HG03521 (cell line): ENCODE measurements at regions not wholly inside any gene's neighbourhood (a gene's known extent, or its start where the extent isn't known, plus 50 kb on each side); places are given as distances from the start of the nearest gene placed in this dataset.

Experiments used
- ATAC-seq: cut with Tn5 transposase; IDR thresholded peaks from one replicate; pipeline ENCODE4 v1.9.1; 2021; ENCODE audit warnings: mild to moderate bottlenecking, moderate library complexity; ENCODE audit not compliant: unreplicated experiment

DNA sequence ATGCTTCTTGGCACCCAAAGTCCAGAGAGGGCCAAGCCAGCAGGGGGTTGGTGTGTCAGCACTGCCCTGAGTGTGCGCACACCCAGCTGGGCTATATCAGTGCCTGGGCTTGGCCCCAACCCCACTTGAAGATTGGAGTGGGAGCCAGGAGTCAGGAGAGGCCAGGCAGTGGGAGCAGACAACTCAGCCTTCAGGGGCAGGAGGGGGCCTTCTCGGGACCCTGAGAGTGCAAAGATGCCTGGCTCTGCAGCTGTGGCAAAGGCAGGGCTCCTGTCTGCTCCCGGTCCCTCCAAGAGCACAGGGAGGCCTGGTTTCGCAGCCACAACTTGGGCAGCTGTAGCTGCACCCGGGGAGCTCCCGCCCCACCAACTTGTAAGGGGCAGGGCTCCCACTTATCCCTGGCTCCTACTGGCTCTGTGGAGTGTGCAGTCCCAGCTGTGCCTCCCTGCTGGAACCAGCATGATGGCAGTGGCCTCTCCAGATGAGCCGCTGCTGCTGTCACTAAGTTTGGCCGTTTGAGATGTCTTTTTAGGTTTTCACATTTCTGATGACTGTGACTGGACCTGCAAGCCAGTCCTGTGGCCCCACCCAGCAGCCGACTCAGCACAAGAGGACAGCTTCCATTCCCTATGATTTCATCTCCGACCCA is 148.8 kb upstream of the HS6ST1 start:
- no peak for ATAC-seq

GRCh38 chr2:128468186-128468920 is 149.7 kb upstream of the HS6ST1 start:
- ATAC-seq: no peak

GRCh38 chr2:128469203-128469602 is 150.5 kb upstream of the HS6ST1 start:
- no peak for ATAC-seq

- no peak for ATAC-seq
Measured at GRCh38 chr2:128469875-128470274, 151.2 kb upstream of the HS6ST1 start.

- peak; percentile 34 for ATAC-seq
Measured at GRCh38 chr2:128472789-128473174, 154.1 kb upstream of the HS6ST1 start.

DNA sequence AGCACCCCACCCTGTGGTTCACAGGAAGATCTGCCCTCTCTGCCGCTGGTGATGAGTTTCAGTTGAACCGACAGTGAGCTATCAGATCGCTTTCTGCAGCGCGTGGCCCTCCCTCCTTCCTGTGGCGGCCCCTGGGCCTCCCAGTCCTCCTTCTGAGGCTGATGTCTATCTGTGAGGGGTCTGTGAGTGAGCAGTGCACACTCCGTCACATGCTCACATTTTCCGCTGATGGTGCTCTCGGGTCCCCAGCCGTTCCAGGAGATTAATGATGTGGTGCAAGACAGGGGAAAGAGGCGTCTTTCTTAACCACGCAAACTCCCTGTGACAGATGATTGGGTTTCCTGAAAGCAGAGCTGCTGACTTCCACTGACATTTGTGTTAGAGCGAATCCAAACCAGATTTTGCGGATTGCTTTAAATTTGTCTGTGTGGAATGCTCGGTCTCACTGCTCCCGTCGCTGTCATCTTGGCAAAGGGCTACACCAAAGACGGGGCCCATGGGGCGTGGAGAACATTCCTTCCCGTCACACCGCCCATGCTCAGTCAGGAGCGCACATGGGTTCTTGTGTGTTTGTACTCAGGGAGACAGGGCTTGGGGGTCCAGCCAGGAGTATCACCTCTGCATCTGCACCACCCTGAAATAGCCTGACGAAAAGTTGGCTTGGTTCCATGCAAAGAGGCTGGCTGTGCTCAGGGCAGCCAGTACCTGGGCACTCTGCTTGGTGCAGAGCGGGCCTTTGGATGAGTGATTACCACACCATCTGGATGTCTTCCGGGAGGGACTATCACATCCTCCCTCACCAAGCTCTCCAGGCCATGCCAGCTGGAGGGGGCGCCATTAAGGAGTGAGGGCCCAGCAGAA is 154.7 kb upstream of the HS6ST1 start:
- peak; percentile 74 for ATAC-seq

DNA sequence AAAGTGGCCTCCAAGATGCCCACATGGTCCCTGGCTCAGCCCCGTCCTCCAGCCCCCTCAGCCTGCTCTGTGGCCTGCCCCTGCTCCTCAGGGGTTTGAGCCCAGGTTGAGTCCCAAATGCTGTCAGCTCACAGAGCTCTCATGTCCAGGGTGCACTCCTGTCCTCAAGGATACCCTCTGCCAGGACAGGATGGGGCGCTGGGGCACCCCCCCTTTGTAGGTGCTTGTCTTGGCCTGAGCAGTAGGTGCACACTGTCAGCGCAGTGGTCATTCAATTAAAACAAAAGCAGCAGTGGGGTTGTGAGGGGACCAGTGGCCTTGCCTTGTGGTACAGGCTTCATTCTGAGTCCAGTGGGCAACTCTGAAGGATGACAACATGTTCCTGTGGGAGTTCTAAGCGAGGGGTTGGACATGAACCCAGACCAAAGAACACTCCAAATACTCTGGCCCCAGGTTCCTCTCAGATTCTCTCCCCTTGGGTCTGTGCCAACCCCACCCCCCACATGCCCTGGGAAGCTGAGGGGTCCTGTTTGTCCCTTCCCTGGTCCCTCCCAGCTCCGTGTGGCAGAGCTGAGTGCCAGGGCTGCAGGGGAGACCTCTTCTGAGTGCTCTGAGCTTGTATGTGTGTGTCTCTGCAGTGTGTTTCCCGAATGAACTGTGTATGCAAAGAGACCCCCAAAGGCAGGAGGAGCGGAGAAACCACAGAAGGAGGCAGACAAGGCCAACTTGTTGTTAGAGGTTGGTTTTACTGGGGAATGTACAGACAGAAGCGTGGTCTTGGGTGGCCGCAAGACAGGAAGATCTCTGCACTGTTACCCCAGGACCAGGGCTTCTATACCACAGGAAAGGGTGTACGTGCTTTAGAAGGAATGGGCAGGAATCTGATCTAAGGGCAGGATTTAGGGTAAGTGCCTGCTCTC is 155.6 kb upstream of the HS6ST1 start:
- ATAC-seq: no peak

DNA sequence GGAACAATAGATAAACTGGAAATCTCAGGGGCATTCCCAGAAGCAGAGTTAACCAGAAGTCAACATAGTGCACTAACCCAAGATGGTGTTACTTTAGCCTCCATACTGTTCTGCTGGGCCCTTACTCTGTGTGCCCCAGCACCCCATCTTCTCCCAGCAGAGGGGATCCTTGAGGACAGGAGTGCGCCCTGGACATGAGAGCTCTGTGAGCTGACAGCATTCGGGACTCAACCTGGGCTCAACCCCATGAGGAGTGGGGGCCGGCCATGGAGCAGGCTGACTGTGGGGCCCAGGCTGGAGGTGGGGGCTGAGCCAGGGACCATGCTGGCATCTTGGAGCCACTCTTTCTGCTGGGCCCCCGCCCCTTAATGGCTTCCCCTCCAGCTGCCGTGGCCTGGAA is 156.3 kb upstream of the HS6ST1 start:
- ATAC-seq: no peak

DNA sequence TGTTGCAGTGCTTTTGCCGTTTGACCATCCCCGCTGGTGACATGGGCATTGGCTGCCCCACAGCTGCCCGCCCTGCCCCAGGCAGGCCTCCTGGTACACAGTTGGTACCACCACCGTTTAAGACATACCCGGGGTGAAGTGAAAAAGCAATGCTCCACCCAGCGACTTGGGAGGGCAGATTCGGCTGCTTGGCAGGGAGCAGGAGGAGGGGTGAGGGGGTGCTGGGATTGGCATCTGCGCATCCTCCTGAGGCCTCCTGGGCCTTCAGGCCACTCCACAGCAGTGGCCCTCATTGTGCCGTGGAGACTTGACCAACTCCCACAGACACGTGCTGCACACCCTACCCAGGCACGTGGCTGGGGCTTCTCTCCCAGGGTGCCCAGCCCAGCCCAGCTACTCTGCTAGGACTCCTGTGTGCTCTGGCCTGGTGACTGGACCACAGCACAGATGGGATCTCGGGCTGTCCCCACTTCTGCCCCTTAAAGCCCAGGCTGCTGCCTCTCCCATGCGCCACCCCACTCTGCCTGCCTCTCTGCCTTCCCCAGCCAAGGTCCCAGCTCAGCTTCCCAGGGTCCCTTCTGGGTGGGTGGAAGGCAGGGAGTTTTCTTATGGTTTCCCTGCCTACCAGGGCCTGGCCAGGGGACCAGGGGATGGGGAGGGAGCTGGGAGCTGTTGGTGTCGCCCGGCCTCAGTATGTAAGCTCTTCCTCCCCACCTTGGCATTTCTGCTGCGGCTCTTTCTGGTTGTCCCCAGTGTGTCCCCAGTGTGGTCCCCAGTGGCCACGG is 157.0 kb upstream of the HS6ST1 start:
- ATAC-seq: no peak

- no peak for ATAC-seq
Measured at GRCh38 chr2:128477026-128477820, 158.6 kb upstream of the HS6ST1 start.

DNA sequence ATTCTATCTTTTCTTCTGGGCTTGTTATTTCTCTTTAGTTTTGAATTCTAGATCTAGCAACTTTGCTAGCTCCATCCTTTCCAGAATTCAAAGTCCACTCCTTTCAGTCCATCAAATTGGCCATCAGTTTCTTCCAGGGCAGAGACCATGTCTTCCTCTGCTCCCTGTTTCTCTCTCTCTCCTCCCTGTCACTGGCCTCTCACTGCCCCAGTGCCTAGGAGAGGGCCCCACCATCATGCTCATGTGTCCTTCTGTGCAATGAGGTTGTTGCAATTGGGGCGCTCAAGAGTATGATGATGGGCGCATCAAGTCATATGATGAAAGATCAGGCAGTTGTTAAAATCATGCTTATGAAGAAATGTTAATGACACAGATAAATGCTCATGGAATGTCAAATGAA is 159.2 kb upstream of the HS6ST1 start:
- ATAC-seq: no peak

GRCh38 chr2:128485761-128486639 is 167.3 kb upstream of the HS6ST1 start:
- no peak for ATAC-seq

DNA sequence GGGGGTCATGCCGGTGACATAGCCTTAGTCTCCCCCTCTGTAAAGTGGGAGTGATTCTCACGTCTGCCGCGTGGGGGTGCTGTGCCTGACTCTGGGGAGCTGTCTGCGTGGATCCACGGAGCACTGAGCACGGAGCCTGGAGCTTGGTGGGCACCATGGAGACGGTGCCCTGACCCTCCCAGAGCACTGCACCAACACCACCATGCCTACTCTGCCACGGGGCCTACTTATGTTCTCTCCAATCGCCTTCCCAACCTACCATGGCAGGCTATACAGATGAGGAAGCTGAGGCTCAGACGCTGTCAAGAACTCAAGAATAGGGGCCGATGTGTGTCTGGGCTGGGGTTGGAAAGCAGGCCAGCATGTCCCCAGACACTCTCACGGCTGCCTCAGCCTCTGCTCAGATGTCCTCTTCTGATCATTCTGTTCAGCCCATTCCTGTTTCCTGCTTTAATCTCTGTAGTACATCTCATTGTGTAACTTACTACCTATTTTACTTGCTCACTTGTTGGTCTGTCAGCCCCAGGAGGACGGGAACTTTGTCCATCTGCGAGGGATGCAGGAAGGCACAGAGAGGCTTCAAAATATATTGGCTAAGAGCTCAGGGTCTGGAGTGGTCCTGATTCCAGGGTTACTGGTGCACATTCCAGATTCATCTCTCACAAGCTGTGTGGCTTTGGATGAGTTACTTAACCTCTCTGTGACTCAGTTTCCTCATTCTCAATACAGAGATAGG is 168.1 kb upstream of the HS6ST1 start:
- no peak for ATAC-seq

- ATAC-seq: no peak
Measured at GRCh38 chr2:128487650-128488387, 169.2 kb upstream of the HS6ST1 start.

DNA sequence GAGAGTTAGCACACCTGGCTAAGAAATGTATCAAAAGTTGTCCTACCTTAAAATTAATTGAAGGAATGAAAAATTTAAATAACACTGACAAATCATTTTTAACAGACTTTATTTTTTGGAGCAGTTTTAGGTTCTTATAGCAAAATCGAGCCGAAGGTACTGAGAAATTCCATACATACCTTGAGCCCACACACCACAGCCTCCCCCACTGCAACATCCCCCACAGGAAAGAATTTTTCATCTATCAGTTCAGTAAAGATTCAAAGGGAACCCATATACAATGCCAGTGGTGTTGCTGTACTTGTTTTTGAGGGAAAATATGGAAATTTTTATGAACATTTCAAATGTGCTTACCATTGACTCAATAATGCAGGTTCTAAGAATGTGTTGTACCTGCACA is 169.8 kb upstream of the HS6ST1 start:
- ATAC-seq: no peak

DNA sequence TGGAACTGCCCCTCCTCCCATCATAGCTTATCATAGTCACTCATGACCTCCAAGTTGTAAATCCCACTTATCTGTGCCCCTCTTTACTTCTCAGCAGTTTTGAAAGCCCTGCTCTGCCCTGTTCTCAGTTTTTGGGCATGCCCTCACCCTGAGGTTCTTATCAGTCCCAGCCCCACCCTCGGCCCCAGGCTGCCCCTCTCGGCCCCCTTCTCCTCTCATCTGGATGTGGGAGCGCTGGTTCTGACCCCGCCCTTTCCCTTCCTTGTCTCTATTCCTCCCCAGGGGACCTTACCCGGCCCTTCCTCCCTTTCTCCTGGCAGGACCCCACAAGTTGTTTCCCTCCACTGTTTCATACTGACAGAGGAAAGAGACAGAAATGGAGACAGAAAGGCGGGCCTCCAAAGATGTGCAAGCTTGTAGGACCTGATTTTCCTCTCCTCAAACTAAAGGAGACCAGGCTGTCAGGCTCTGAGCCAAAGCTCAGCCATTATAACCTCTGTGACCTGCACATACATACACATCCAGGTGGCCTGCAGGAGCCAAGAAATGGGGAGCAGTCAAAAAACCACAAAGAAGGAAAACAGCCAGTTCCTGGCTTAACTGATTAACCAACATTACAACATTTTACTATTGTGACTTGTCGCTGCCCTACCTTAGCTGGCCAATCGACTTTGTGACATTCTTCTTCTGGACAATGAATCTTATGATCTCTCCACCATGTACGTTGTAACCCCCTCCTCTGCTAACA is 171.0 kb upstream of the HS6ST1 start:
- ATAC-seq: no peak
